H1 (cell line): ENCODE measurements at regions not wholly inside any gene's neighbourhood (a gene's known extent, or its start where the extent isn't known, plus 50 kb on each side); places are given as distances from the start of the nearest gene placed in this dataset.

Source experiments
- CTCF ChIA-PET: fragments of 300-600 bp; sonication (Branson Sonifier 250); formaldehyde crosslinking; loops from one replicate; lab custom pipeline; 2021; ENCODE audit not compliant: partially characterized antibody; lab: Charles Lee
- POLR2A ChIA-PET: fragments of 300-600 bp; sonication (Branson Sonifier 250); formaldehyde crosslinking; loops from one replicate; lab custom pipeline; 2021; ENCODE audit warnings: inconsistent platforms; ENCODE audit not compliant: partially characterized antibody; lab: Charles Lee
- DNase-seq, 2 experiments: peaks; one replicate each; pipeline versions ENCODE4 v3.0.0 to v3.0.0-alpha.2; 2010 to 2022; ENCODE audit warnings: low spot score in 2 of 2, low read depth in 1 of 2, mixed read lengths in 1 of 2
- FAIRE-seq: peaks from 2 replicates; lab custom pipeline; 2011; peaks lifted over from hg19 to GRCh38; lab: Jason Lieb, UNC
- H2AFZ ChIP-seq: 2 replicates; pipeline ENCODE4 v1.8.1; 2012; ENCODE audit warnings: low read length, inconsistent platforms
- H2AK5ac ChIP-seq: 2 replicates; pipeline ENCODE4 v1.6.1; 2013; ENCODE audit warnings: low read depth, low read length
- H2BK120ac ChIP-seq: replicated peaks from 2 replicates; pipeline ENCODE3; 2013; ENCODE audit warnings: low read depth, low read length, inconsistent platforms
- H2BK12ac ChIP-seq: 2 replicates; pipeline ENCODE4 v1.6.1; 2013; ENCODE audit warnings: low read depth, low read length
- H2BK15ac ChIP-seq: 2 replicates; pipeline ENCODE4 v1.6.1; 2013; ENCODE audit warnings: low read length
- H2BK20ac ChIP-seq: 2 replicates; pipeline ENCODE4 v1.6.1; 2013; ENCODE audit warnings: low read length
- H2BK5ac ChIP-seq: 2 replicates; pipeline ENCODE4 v1.6.1; 2013; ENCODE audit warnings: low read depth, low read length
- H3K14ac ChIP-seq: 2 replicates; pipeline ENCODE4 v1.6.1; 2013; ENCODE audit warnings: inconsistent platforms; ENCODE audit not compliant: insufficient read length
- H3K18ac ChIP-seq: 2 replicates; pipeline ENCODE4 v1.6.1; 2013; ENCODE audit warnings: low read length; ENCODE audit errors: extremely low read depth
- H3K23ac ChIP-seq: 2 replicates; pipeline ENCODE4 v1.6.1; 2013; ENCODE audit warnings: inconsistent platforms; ENCODE audit not compliant: insufficient read length
- H3K23me2 ChIP-seq: 2 replicates; pipeline ENCODE4 v1.6.1; 2013; ENCODE audit warnings: low read depth, low read length
- H3K27ac ChIP-seq: 2 replicates; pipeline ENCODE4 v1.6.1; 2011; ENCODE audit warnings: low read depth, low read length, inconsistent platforms
- H3K27me3 ChIP-seq, 4 experiments: replicated peaks in 1 of 4; 1 replicate in 1 of 4; 2 replicates in 3 of 4; pipeline versions ENCODE4 v1.6.1 to v1.8.1; 2011 to 2013; ENCODE audit warnings: low read length in 3 of 4, mild to moderate bottlenecking in 3 of 4, inconsistent platforms in 2 of 4, mixed read lengths in 2 of 4, moderate library complexity in 1 of 4; ENCODE audit not compliant: control insufficient read depth in 3 of 4, insufficient read depth in 3 of 4; ENCODE audit errors: extremely low read depth in 1 of 4
- H3K36me3 ChIP-seq, 4 experiments: 2 replicates each; pipeline versions ENCODE4 v1.6.1 to v1.8.1; 2011 to 2013; ENCODE audit warnings: mild to moderate bottlenecking in 4 of 4, low read length in 3 of 4, moderate library complexity in 2 of 4, control low read depth in 1 of 4, inconsistent platforms in 1 of 4; ENCODE audit not compliant: insufficient read depth in 4 of 4, control insufficient read depth in 2 of 4
- H3K4ac ChIP-seq: replicated peaks from 2 replicates; pipeline ENCODE3; 2013; ENCODE audit warnings: low read length, low read depth, mixed read lengths, inconsistent platforms; ENCODE audit not compliant: insufficient read length
- H3K4me1 ChIP-seq, 4 experiments: replicated peaks in 1 of 4; 1 replicate in 1 of 4; 2 replicates in 3 of 4; pipeline versions ENCODE4 v1.6.1 to v1.8.1; 2011 to 2013; ENCODE audit warnings: low read length in 3 of 4, inconsistent platforms in 2 of 4, mixed read lengths in 1 of 4; ENCODE audit not compliant: insufficient read depth in 4 of 4, control insufficient read depth in 3 of 4
- H3K4me2 ChIP-seq, 2 experiments: 2 replicates each; pipeline versions ENCODE4 v1.6.1 to v1.8.1; 2011 to 2013; ENCODE audit warnings: low read depth in 2 of 2, low read length in 2 of 2, control low read depth in 1 of 2, inconsistent platforms in 1 of 2, mild to moderate bottlenecking in 1 of 2; ENCODE audit not compliant: insufficient read depth in 1 of 2
- H3K4me3 ChIP-seq, 4 experiments: fragments of 200-600, 300-600 bp in 1 of 4; sonication (generic), shearing (Covaris generic), sonication (Bioruptor Twin) in 1 of 4; 2 replicates each; pipeline versions ENCODE4 v1.5.1 to v1.8.1; 2011 to 2016; ENCODE audit warnings: low read length in 4 of 4, low read depth in 3 of 4, control low read depth in 2 of 4, inconsistent platforms in 2 of 4, mild to moderate bottlenecking in 2 of 4, mixed read lengths in 1 of 4, moderate library complexity in 1 of 4; ENCODE audit not compliant: insufficient read depth in 2 of 4; ENCODE audit errors: extremely low read depth in 1 of 4
- H3K56ac ChIP-seq: replicated peaks from 2 replicates; pipeline ENCODE3; 2013; ENCODE audit warnings: low read depth, mild to moderate bottlenecking, mixed read lengths, low read length, inconsistent platforms; ENCODE audit not compliant: insufficient read length
- H3K79me1 ChIP-seq: 2 replicates; pipeline ENCODE4 v1.6.1; 2013; ENCODE audit warnings: low read depth, low read length, control low read depth
- H3K79me2 ChIP-seq, 2 experiments: 2 replicates each; pipeline versions ENCODE4 v1.6.1 to v1.8.1; 2012 to 2013; ENCODE audit warnings: low read length in 2 of 2, mild to moderate bottlenecking in 2 of 2, inconsistent platforms in 1 of 2; ENCODE audit not compliant: insufficient read depth in 2 of 2, control insufficient read depth in 1 of 2
- H3K9ac ChIP-seq, 4 experiments: replicated peaks in 1 of 4; 1 replicate in 1 of 4; 2 replicates in 3 of 4; pipeline versions ENCODE4 v1.6.1 to v1.8.1; 2011 to 2013; ENCODE audit warnings: low read depth in 3 of 4, low read length in 3 of 4, control low read depth in 2 of 4, mild to moderate bottlenecking in 2 of 4, moderate library complexity in 2 of 4, inconsistent platforms in 1 of 4; ENCODE audit errors: extremely low read depth in 1 of 4
- H3K9me3 ChIP-seq, 2 experiments: 2 replicates each; pipeline versions ENCODE4 v1.6.1 to v1.8.1; 2012 to 2013; ENCODE audit warnings: mild to moderate bottlenecking in 2 of 2, moderate library complexity in 2 of 2, control low read depth in 1 of 2, inconsistent platforms in 1 of 2, low read depth in 1 of 2, low read length in 1 of 2, mixed read lengths in 1 of 2; ENCODE audit not compliant: insufficient read depth in 2 of 2
- H4K20me1 ChIP-seq, 2 experiments: replicated peaks in 1 of 2; 2 replicates each; pipeline versions ENCODE3 to v1.8.1; 2011 to 2013; ENCODE audit warnings: inconsistent platforms in 2 of 2, low read length in 2 of 2, mild to moderate bottlenecking in 1 of 2; ENCODE audit not compliant: insufficient read depth in 2 of 2, control insufficient read depth in 1 of 2
- H4K5ac ChIP-seq: 2 replicates; pipeline ENCODE4 v1.6.1; 2013; ENCODE audit warnings: low read length, low read depth, mixed read lengths, inconsistent platforms; ENCODE audit not compliant: insufficient read length
- H4K8ac ChIP-seq: 2 replicates; pipeline ENCODE4 v1.8.0; 2013; ENCODE audit warnings: mild to moderate bottlenecking, moderate library complexity, low read length, inconsistent platforms; ENCODE audit not compliant: insufficient read depth; ENCODE audit errors: extremely low read depth
- H4K91ac ChIP-seq: replicated peaks from 2 replicates; pipeline ENCODE3; 2013; ENCODE audit warnings: low read length, mixed read lengths, inconsistent platforms; ENCODE audit not compliant: insufficient read length
- ASH2L ChIP-seq: fragments of 200-600, 300-600 bp; sonication (generic); IDR thresholded peaks from one replicate; pipeline ENCODE4 v1.7.1; 2017; ENCODE audit warnings: low read length
- ATF2 ChIP-seq: IDR thresholded peaks from 2 replicates; pipeline ENCODE4 v1.6.1; 2012; ENCODE audit warnings: low read length, inconsistent platforms
- CTBP2 ChIP-seq: IDR thresholded peaks from 2 replicates; pipeline ENCODE4 v1.7.0; 2011; ENCODE audit warnings: borderline replicate concordance, mild to moderate bottlenecking, moderate library complexity, mixed read lengths, low read length; ENCODE audit not compliant: insufficient read depth, insufficient read length
- KDM4A ChIP-seq: IDR thresholded peaks from one replicate; pipeline ENCODE4 v1.7.1; 2012; ENCODE audit warnings: low read depth, mild to moderate bottlenecking, moderate library complexity, low read length, inconsistent platforms; ENCODE audit not compliant: severe bottlenecking
- MAFK ChIP-seq: IDR thresholded peaks from 2 replicates; pipeline ENCODE4 v1.6.1; 2012; ENCODE audit warnings: low read depth, mild to moderate bottlenecking, improper control_type of control experiment, low read length
- NRF1 ChIP-seq: IDR thresholded peaks from 2 replicates; pipeline ENCODE4 v1.6.1; 2011; ENCODE audit warnings: mild to moderate bottlenecking, low read depth, low read length, improper control_type of control experiment
- POU5F1 ChIP-seq: IDR thresholded peaks from 2 replicates; pipeline ENCODE4 v1.6.1; 2011; ENCODE audit warnings: low read depth, mild to moderate bottlenecking, low read length, moderate library complexity
- RFX5 ChIP-seq: IDR thresholded peaks from 2 replicates; pipeline ENCODE4 v1.6.1; 2011; ENCODE audit warnings: low read depth, low read length, improper control_type of control experiment, borderline replicate concordance
- SIN3A ChIP-seq, 2 experiments: IDR thresholded peaks in 1 of 2; conservative IDR thresholded peaks in 1 of 2; 2 replicates each; pipeline ENCODE4 v1.6.1; 2011 to 2012; ENCODE audit warnings: low read length in 2 of 2, improper control_type of control experiment in 1 of 2, low read depth in 1 of 2, mild to moderate bottlenecking in 1 of 2
- SP2 ChIP-seq: IDR thresholded peaks from 2 replicates; pipeline ENCODE4 v1.6.1; 2012; ENCODE audit warnings: mild to moderate bottlenecking, low read length, inconsistent platforms
- SP4 ChIP-seq: IDR thresholded peaks from 2 replicates; pipeline ENCODE4 v1.6.1; 2012; ENCODE audit warnings: low read length, inconsistent platforms
- USF2 ChIP-seq: IDR thresholded peaks from 2 replicates; pipeline ENCODE4 v1.6.1; 2011; ENCODE audit warnings: low read length, improper control_type of control experiment
- WGBS, 2 experiments: shearing (Covaris generic) in 1 of 2; methylation state at CpG; one replicate each; pipeline versions ENCODE4 v1.1.6 to v1.1.7; 2013 to 2015; ENCODE audit warnings: low lambda C conversion rate in 2 of 2, mixed read lengths in 2 of 2, inconsistent platforms in 1 of 2, low coverage in 1 of 2, missing lambda C conversion rate in 1 of 2; ENCODE audit not compliant: insufficient replicate concordance in 2 of 2, insufficient coverage in 1 of 2, insufficient read length in 1 of 2; ENCODE audit errors: extremely low coverage in 1 of 2, missing lambda C conversion rate in 1 of 2; 5-methylcytosine and 5-hydroxymethylcytosine counted together

- Histone ChIP-seq H3K27me3 (no peaks in the 10 kb centered on the region), H2AFZ (no peak overlapping the region), H4K20me1 (no peaks in the 10 kb centered on the region), H3K36me3 (peaks cover 0 to 3% (median 0%) of the 10 kb centered on the region in 4 experiments; a peak in 1 of 8 replicates), H2BK12ac (no peak overlapping the region), H2AK5ac (no peak overlapping the region), H3K9me3 (peaks cover 5 to 14% of the 10 kb centered on the region in 2 experiments; a peak in 3 of 4 replicates), H3K27ac (no peak overlapping the region), H2BK5ac (no peak overlapping the region), H3K18ac (no peak overlapping the region), H4K5ac (no peak overlapping the region), H3K56ac (no peak overlapping the region), H4K8ac (no peak overlapping the region), H3K79me1 (no peaks in the 10 kb centered on the region), H4K91ac (no peak overlapping the region), H2BK120ac (no peak overlapping the region), H3K79me2 (no peaks in the 10 kb centered on the region), H3K4me3 (no peak overlapping the region), H2BK20ac (no peak overlapping the region), H3K14ac (no peak overlapping the region), H3K9ac (no peak overlapping the region), H3K23ac (no peak overlapping the region), H3K23me2 (no peaks in the 10 kb centered on the region), H3K4me2 (no peak overlapping the region), H3K4ac (no peak overlapping the region), H3K4me1 (no peaks in the 10 kb centered on the region), H2BK15ac (no peak overlapping the region)
- WGBS, 2 experiments: 95% methylated on average over 1 of the region's 2 CpGs; no CpG with 5 or more reads in 1 of the 2 experiments
- FAIRE-seq (no peak), DNase-seq (no peak)
- POLR2A ChIA-PET: no interaction called here
- CTCF ChIA-PET: no interaction called here
- no peak for TF ChIP-seq SP2
- no peak for TF ChIP-seq ATF2
- no peak for TF ChIP-seq CTBP2
- TF ChIP-seq USF2: no peak
- no peak for TF ChIP-seq RFX5
- TF ChIP-seq POU5F1: no peak
- TF ChIP-seq NRF1: no peak
- TF ChIP-seq SIN3A (conservative IDR thresholded peaks at IDR 0.05 in 1 of 2, IDR thresholded peaks at IDR 0.05 in 1 of 2; ENCODE audit: low read depth in 1 of 2, low read length in 2 of 2): no peak
- TF ChIP-seq KDM4A: no peak
- no peak for TF ChIP-seq MAFK
- TF ChIP-seq ASH2L: no peak
- TF ChIP-seq SP4: no peak
Measured at GRCh38 chr1:87457408-87457807, 128.7 kb downstream of the LMO4 start.
